Left lobe of liver (tissue), 2 donors: ENCODE measurements at regions not wholly inside any gene's neighbourhood (a gene's known extent, or its start where the extent isn't known, plus 50 kb on each side); places are given as distances from the start of the nearest gene placed in this dataset.
"Not testable (repeated sequence)": the region's sequence is repeated elsewhere in the genome, so short reads cannot be mapped to it uniquely, and the experiment has no call there.

ENCODE experiments used
- ATAC-seq: fragments of 200-7000 bp; cut with Tn5 transposase; one replicate; pipeline ENCODE4 v1.9.1; 2020; ENCODE audit warnings: mild to moderate bottlenecking, moderate library complexity
- DNase-seq: peaks from one replicate; pipeline ENCODE4 v3.0.0-alpha.2; 2020; ENCODE audit warnings: low spot score
- donor health status: DM: no; HTN: no; CAD: no; lungs with moderate emphysema.
- donor health status: DM: no; HTN: yes; CAD: no.

DNA sequence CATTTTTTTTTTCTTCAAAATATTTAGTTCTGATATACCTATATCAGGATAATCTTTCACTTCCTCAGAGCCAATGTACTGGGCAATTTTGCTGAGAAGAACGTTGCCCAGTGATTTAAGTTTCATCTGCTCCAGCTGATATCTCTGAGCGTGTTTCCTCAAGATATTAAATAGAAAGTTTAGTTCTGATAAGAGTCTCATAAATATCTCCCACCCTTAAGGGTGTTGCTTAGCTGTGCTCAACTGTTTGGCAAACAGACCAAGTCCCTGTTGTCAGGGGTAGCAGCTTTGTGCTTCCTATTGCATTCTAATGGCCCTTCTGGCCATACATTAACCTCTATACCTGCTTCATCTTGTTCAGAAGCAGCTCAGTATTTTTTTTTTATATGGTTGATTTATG is 84.7 kb upstream of the GPR141 start:
- DNase-seq, result no peak

DNA sequence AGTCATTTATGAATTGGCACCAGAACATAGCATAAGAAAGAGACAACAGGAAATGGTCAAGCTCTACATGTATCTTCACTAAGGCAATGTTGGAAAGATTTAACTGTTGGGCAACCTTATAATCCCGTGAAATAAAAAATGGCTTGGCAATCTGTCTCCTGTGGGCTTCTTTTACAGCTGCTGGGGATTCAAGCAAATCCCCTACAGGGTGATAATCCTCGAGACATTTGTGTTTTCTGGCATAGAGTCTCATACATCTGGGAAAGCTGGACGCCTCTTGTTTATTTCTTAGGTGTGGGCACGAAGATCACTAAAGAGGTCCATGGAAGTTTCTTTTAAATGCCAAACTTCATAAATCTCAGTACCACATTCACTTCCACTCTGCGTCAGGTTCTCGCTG is 82.2 kb upstream of the GPR141 start:
- no peak for ATAC-seq
- no peak for DNase-seq

More for the DNA sequence above, 84.7 kb upstream of the GPR141 start:
- ATAC-seq, result no peak

DNA sequence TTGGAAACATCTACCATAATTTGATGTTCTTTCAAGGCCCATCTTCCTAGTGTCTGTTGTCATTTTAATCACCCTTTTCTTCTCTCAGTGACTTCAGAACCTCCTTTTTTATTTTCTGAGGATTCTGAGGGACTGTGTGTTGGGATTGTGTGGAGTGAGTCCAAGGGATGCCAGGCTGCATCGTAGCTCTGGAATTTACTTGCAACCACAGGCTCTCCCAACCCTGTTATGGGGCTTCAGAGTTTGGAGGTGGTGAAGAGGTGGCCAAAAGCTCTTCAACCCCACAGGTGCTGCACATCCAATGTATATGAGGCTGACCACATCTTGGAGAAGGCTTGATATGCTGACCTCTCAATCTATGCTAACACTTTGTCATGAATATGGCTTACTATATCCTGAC is 79.5 kb upstream of the GPR141 start:
- ATAC-seq (no peak), DNase-seq (no peak)

DNA sequence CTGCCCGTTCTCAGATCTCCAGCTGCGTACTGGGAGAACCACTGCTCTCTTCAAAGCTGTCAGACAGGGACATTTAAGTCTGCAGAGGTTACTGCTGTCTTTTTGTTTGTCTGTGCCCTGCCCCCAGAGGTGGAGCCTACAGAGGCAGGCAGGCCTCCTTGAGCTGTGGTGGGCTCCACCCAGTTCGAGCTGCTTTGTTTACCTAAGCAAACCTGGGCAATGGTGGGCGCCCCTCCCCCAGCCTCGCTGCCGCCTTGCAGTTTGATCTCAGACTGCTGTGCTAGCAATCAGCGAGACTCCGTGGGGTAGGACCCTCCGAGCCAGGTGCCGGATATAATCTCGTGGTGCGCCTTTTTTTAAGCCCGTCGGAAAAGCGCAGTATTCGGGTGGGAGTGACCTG is 66.2 kb upstream of the GPR141 start:
- ATAC-seq, DNase-seq: not testable (repeated sequence)

GRCh38 chr7:37633048-37633447 is 50.5 kb upstream of the GPR141 start:
- DNase-seq (no peak), ATAC-seq (no peak)
